BLaER1 treated with 17β-estradiol and CSF1 and Interleukin-3, amounts not matched to agents 10 nM and 100 nM (cell line): ENCODE measurements at regions not wholly inside any gene's neighbourhood (a gene's known extent, or its start where the extent isn't known, plus 50 kb on each side); places are given as distances from the start of the nearest gene placed in this dataset.
A peak's percentile ranks its signal among the peaks of the same experiment; 100 is the strongest.

ENCODE experiments used
- H3K27ac ChIP-seq, 11 experiments: shearing (Covaris generic); formaldehyde crosslinking; 2 replicates each; pipeline ENCODE4 v1.8.1; 2022
- H3K27me3 ChIP-seq, 11 experiments: shearing (Covaris generic); formaldehyde crosslinking; 2 replicates each; pipeline ENCODE4 v1.8.1; 2022
- H3K36me3 ChIP-seq, 11 experiments: shearing (Covaris generic); formaldehyde crosslinking; 2 replicates each; pipeline ENCODE4 v1.8.1; 2022
- H3K4me1 ChIP-seq, 10 experiments: shearing (Covaris generic); formaldehyde crosslinking; 2 replicates each; pipeline ENCODE4 v1.8.1; 2022
- H3K4me2 ChIP-seq, 11 experiments: shearing (Covaris generic); formaldehyde crosslinking; 2 replicates each; pipeline ENCODE4 v1.8.1; 2022
- H3K4me3 ChIP-seq, 10 experiments: shearing (Covaris generic); formaldehyde crosslinking; 2 replicates each; pipeline ENCODE4 v1.8.1; 2022
- H3K9ac ChIP-seq, 11 experiments: shearing (Covaris generic); formaldehyde crosslinking; 2 replicates each; pipeline ENCODE4 v1.8.1; 2022
- H3K9me3 ChIP-seq, 11 experiments: shearing (Covaris generic); formaldehyde crosslinking; replicated peaks in 1 of 11; 2 replicates each; pipeline ENCODE4 v1.8.1; 2022
- H4K20me1 ChIP-seq, 11 experiments: shearing (Covaris generic); formaldehyde crosslinking; 2 replicates each; pipeline ENCODE4 v1.8.1; 2022
- Cebpa-rat ChIP-seq, 11 experiments: shearing (Covaris generic); IDR thresholded peaks; 2 replicates each; pipeline ENCODE4 v1.8.1; 2022

DNA sequence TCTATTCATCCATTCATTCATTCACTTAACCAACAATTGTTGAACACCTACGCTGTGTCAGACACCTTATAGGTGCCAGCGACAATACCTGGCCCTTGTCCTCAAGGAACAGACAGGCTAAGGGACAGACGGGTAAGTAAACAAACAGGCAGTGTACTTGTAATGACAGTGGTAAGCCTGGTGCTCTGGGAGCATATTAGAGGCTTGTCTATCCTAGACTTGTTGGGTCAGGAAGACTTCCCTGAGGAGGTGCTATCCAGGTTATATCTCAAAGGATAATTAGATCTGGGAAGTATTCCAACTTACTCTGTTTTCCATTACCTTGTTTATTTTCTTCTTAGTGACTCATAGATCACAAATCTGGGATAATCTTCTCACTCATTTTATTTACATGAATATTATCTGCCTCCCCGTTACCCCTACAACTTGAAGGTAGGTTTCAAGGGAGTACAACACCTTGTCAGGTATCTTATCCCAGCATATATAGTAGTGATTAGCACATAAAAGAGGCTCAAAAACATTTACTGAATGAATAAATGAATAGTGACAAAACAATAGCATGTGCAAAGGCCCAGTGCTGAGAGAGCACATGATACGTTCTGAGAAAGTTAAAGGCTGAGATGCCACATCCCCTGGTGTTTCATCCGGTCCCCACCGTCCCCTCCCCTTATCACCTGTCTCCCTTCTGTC, 75.3 kb upstream of the NCAM1 start:
- TF ChIP-seq Cebpa-rat (IDR thresholded peaks at IDR 0.05): no peak
- no peak overlapping the region for H3K4me3 ChIP-seq
- 0 out of 22 replicates have a peak, but pooled peaks cover 0 to under 1% (median 0%) of the 10 kb centered on the region in 11 experiments for H3K9me3 ChIP-seq
- no peaks in the 10 kb centered on the region for H3K27me3 ChIP-seq
- H4K20me1 ChIP-seq: no peaks in the 10 kb centered on the region
- H3K36me3 ChIP-seq: no peaks in the 10 kb centered on the region
- H3K4me1 ChIP-seq: peaks cover 0 to 16% (median 9%) of the 10 kb centered on the region in 10 experiments; a peak in 13 of 20 replicates
- H3K27ac ChIP-seq: no peak overlapping the region
- H3K4me2 ChIP-seq: no peak overlapping the region
- H3K9ac ChIP-seq: no peak overlapping the region

GRCh38 chr11:112886434-112887370, 74.5 kb upstream of the NCAM1 start:
- H3K27me3 ChIP-seq: 0 out of 22 replicates have a peak, but pooled peaks cover 0 to 3% (median 0%) of the 10 kb centered on the region in 11 experiments
- no peaks in the 10 kb centered on the region for H4K20me1 ChIP-seq
- H3K4me2 ChIP-seq: no peak overlapping the region
- no peak overlapping the region for H3K27ac ChIP-seq
- H3K9me3 ChIP-seq: 0 out of 22 replicates have a peak, but pooled peaks cover 0 to 5% (median 0%) of the 10 kb centered on the region in 11 experiments
- H3K4me3 ChIP-seq: no peak overlapping the region
- no peak overlapping the region for H3K9ac ChIP-seq
- TF ChIP-seq Cebpa-rat (IDR thresholded peaks at IDR 0.05): no peak
- no peaks in the 10 kb centered on the region for H3K36me3 ChIP-seq
- peaks cover 0 to 12% (median 8%) of the 10 kb centered on the region in 10 experiments; a peak in 12 of 20 replicates for H3K4me1 ChIP-seq

- 0 out of 22 replicates have a peak, but pooled peaks cover 0 to 11% (median 0%) of the 10 kb centered on the region in 11 experiments for H3K27me3 ChIP-seq
- no peak overlapping the region for H3K4me3 ChIP-seq
- H3K4me1 ChIP-seq: no peaks in the 10 kb centered on the region
- no peak overlapping the region for H3K27ac ChIP-seq
- H3K9ac ChIP-seq: no peak overlapping the region
- no peaks in the 10 kb centered on the region for H4K20me1 ChIP-seq
- H3K36me3 ChIP-seq: no peaks in the 10 kb centered on the region
- H3K9me3 ChIP-seq: peaks cover 0 to 5% (median 0%) of the 10 kb centered on the region in 11 experiments; a peak in 1 of 22 replicates
- H3K4me2 ChIP-seq: no peak overlapping the region
- no peak for TF ChIP-seq Cebpa-rat (IDR thresholded peaks at IDR 0.05)
These were observed 71.8 kb upstream of the NCAM1 start for GRCh38 chr11:112889446-112889845.

DNA sequence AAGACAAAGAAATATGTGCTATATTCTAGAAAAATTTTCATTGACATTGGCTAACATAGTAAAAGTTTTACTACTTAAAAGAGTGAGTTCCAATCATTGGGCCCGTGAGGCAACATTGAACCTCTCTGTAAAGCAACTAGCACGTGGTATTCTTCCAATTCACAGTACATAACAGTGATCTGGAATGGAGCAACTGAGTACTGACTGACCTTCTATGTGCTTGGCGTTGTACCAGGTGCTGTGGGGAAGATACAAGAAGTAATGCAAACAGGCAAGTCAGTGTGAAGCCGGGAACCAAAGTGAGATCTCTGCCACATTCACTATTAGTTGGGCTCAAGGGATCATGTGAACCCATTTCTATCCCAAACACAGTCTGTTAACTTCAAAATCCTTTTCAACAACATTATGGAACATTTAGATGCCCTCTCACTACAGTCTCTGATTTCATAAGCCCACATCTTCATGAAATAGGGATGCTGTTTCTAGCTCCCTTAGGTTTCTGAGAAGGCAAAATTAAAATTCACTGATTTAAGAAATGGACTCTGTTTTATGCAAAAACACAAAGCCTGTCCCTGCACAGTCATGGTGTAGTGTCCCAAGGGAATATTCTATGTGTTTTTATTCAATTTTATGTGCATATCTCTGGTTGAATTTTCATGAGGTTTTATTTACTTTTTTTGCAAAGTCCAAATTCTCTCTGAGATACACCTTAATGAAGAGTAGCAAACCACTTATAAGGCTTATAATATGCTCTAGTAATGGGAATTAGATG, 61.8 kb upstream of the NCAM1 start:
- Histone ChIP-seq H3K27me3 (no peaks in the 10 kb centered on the region), H4K20me1 (no peaks in the 10 kb centered on the region), H3K9ac (no peak overlapping the region), H3K27ac (no peak overlapping the region), H3K4me3 (no peak overlapping the region), H3K4me2 (no peak overlapping the region), H3K36me3 (no peaks in the 10 kb centered on the region), H3K9me3 (peaks cover 0 to 15% (median 6%) of the 10 kb centered on the region in 11 experiments; a peak in 5 of 22 replicates), H3K4me1 (peaks cover 11 to 28% (median 21%) of the 10 kb centered on the region in 10 experiments; a peak in 18 of 20 replicates)
- no peak for TF ChIP-seq Cebpa-rat (IDR thresholded peaks at IDR 0.05)

- H3K4me1 ChIP-seq: peaks cover 11 to 28% (median 21%) of the 10 kb centered on the region in 10 experiments; a peak in 18 of 20 replicates
- H4K20me1 ChIP-seq: no peaks in the 10 kb centered on the region
- no peak for TF ChIP-seq Cebpa-rat (IDR thresholded peaks at IDR 0.05)
- no peak overlapping the region for H3K27ac ChIP-seq
- H3K9ac ChIP-seq: no peak overlapping the region
- no peaks in the 10 kb centered on the region for H3K27me3 ChIP-seq
- no peak overlapping the region for H3K4me3 ChIP-seq
- H3K9me3 ChIP-seq: peaks cover 0 to 15% (median 6%) of the 10 kb centered on the region in 11 experiments; a peak in 5 of 22 replicates
- H3K4me2 ChIP-seq: peak overlapping the region in 8 of 11 experiments; percentile 41 to 64 (median 52); a peak in 16 of 22 replicates
- no peaks in the 10 kb centered on the region for H3K36me3 ChIP-seq
These were observed 59.3 kb upstream of the NCAM1 start for GRCh38 chr11:112901924-112902323.

DNA sequence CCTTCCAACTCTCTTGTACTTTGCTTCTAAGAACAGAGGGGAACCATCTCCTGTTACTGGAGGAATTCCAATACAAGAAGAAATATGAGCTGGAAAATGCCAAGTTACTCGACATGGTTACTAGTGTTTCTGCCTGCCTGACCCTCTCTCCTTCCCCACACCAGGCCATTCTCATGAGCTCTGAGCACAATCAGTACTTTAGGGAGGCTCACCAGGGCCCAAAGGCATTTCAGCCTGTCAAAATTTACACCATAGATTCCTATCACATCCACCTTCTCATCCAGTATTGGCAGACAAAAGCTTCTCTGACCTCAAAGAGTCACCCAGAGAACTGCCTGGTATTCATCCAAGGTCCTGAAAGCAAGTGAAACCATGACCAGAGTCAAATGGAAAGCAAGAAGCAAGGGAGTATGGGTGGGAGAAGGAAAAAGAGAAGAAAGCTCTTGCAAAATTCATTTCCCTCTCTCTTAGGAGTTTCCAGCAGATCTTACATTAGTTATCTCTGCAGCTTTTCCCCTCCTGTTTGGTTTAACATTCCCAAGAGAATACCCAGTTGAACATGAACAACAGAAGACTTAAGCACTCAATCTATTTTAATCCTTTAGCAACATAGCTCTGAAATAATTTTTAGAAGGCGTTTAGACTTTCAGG, 58.7 kb upstream of the NCAM1 start:
- no peaks in the 10 kb centered on the region for H3K36me3 ChIP-seq
- H3K9ac ChIP-seq: no peak overlapping the region
- no peaks in the 10 kb centered on the region for H3K27me3 ChIP-seq
- no peak for TF ChIP-seq Cebpa-rat (IDR thresholded peaks at IDR 0.05)
- peak overlapping the region; percentile 16 to 64 (median 50); a peak in 21 of 22 replicates for H3K4me2 ChIP-seq
- H3K4me3 ChIP-seq: no peak overlapping the region
- H3K27ac ChIP-seq: no peak overlapping the region
- peaks cover 0 to 11% (median 6%) of the 10 kb centered on the region in 11 experiments; a peak in 5 of 22 replicates for H3K9me3 ChIP-seq
- peaks cover 11 to 28% (median 21%) of the 10 kb centered on the region in 10 experiments; a peak in 18 of 20 replicates for H3K4me1 ChIP-seq
- H4K20me1 ChIP-seq: no peaks in the 10 kb centered on the region

- Histone ChIP-seq H3K27ac (no peak overlapping the region), H3K4me1 (peaks cover 11 to 28% (median 21%) of the 10 kb centered on the region in 10 experiments; a peak in 18 of 20 replicates), H3K4me3 (no peak overlapping the region), H3K4me2 (peak overlapping the region in 8 of 11 experiments; percentile 41 to 64 (median 54); a peak in 14 of 22 replicates), H3K9me3 (peaks cover 0 to 6% (median 0%) of the 10 kb centered on the region in 11 experiments; a peak in 5 of 22 replicates), H3K36me3 (no peaks in the 10 kb centered on the region), H3K9ac (no peak overlapping the region), H3K27me3 (no peaks in the 10 kb centered on the region), H4K20me1 (no peaks in the 10 kb centered on the region)
- no peak for TF ChIP-seq Cebpa-rat (IDR thresholded peaks at IDR 0.05)
These were observed 57.9 kb upstream of the NCAM1 start for GRCh38 chr11:112903340-112903739.

- Histone ChIP-seq H3K4me3 (no peak overlapping the region), H3K36me3 (no peaks in the 10 kb centered on the region), H3K4me1 (no peaks in the 10 kb centered on the region), H3K27ac (no peak overlapping the region), H3K4me2 (no peak overlapping the region), H3K9ac (no peak overlapping the region), H4K20me1 (no peaks in the 10 kb centered on the region), H3K9me3 (no peaks in the 10 kb centered on the region), H3K27me3 (no peaks in the 10 kb centered on the region)
- TF ChIP-seq Cebpa-rat (IDR thresholded peaks at IDR 0.05): no peak
These were observed 50.1 kb upstream of the NCAM1 start for GRCh38 chr11:112911124-112911523.
